ENCODE measurements at regions not wholly inside any gene's neighbourhood (a gene's known extent, or its start where the extent isn't known, plus 50 kb on each side); places are given as distances from the start of the nearest gene placed in this dataset.

DNA sequence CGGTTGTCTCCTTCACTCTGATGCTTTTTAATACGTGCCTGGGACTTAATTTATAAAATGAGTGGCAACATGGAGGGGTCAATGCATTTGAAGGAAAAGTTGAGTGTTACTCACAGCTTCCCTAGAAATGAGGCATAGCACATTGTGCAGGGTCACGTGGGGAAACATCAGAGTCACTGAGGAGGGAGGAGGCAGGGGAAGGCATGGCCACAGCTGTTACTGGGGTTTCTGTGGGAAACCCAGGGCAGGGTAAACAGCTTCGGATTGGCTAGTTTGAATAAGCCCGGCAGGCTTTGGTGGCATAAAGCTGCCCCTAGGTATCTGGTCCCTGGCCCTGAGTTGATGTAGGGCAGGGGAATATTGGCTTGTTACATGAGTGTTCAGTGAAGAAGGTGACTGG is 98.9 kb upstream of the ST8SIA2 start:
- no peak for TF ChIP-seq ZNF384 (IDR thresholded peaks at IDR 0.05)
- no peak for TF ChIP-seq SUZ12 (IDR thresholded peaks at IDR 0.05)
- no peak for TF ChIP-seq HDGF (IDR thresholded peaks at IDR 0.05; ENCODE audit: borderline replicate concordance)
- TF ChIP-seq ELF4 (IDR thresholded peaks at IDR 0.05): no peak
- TF ChIP-seq TARDBP (IDR thresholded peaks at IDR 0.05): no peak
- no peak for TF ChIP-seq FOXM1 (IDR thresholded peaks at IDR 0.05; ENCODE audit: borderline replicate concordance)
- TF ChIP-seq NFRKB (IDR thresholded peaks at IDR 0.05): no peak
- no peak for TF ChIP-seq SP1 (IDR thresholded peaks at IDR 0.05)
- no peak for TF ChIP-seq FOXK2 (IDR thresholded peaks at IDR 0.05)
- TF ChIP-seq, protein P1, sequence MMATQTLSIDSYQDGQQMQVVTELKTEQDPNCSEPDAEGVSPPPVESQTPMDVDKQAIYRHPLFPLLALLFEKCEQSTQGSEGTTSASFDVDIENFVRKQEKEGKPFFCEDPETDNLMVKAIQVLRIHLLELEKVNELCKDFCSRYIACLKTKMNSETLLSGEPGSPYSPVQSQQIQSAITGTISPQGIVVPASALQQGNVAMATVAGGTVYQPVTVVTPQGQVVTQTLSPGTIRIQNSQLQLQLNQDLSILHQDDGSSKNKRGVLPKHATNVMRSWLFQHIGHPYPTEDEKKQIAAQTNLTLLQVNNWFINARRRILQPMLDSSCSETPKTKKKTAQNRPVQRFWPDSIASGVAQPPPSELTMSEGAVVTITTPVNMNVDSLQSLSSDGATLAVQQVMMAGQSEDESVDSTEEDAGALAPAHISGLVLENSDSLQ (IDR thresholded peaks at IDR 0.05): no peak
- TF ChIP-seq BHLHE40 (IDR thresholded peaks at IDR 0.05; ENCODE audit: borderline replicate concordance): no peak
- no peak for TF ChIP-seq ARNT (IDR thresholded peaks at IDR 0.05)
- TF ChIP-seq FOXA1 (IDR thresholded peaks at IDR 0.05): no peak

Data from HEK293T (cell line).